Activated T-cell treated with anti-CD3 and anti-CD28 coated beads for 48 hours (primary cell): ENCODE measurements at regions not wholly inside any gene's neighbourhood (a gene's known extent, or its start where the extent isn't known, plus 50 kb on each side); places are given as distances from the start of the nearest gene placed in this dataset.

Source experiments
- DNase-seq: peaks from one replicate; pipeline ENCODE4 v3.0.0-alpha.2; 2020; ENCODE audit warnings: low read depth

DNA sequence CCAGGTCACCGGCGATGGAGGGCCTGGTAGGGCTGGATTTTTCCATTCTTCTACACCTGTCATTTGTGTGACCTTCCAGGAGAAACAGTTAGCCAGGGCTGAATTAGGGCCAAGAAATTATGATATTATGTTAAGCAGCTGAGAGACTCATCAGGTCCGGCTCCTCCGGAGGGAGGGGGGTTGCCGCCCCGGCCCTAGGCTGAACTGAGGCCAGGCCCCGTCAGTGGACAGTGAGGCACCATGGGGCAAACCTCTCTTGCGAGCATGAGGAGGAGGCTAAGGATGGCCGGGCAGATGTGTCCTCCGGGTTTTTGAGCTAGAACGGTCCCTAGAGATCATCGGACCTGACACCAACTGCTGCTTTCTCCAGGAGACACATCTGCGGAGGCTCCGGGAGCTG is 150.1 kb downstream of the SOX11 start:
- DNase-seq = no peak

DNA sequence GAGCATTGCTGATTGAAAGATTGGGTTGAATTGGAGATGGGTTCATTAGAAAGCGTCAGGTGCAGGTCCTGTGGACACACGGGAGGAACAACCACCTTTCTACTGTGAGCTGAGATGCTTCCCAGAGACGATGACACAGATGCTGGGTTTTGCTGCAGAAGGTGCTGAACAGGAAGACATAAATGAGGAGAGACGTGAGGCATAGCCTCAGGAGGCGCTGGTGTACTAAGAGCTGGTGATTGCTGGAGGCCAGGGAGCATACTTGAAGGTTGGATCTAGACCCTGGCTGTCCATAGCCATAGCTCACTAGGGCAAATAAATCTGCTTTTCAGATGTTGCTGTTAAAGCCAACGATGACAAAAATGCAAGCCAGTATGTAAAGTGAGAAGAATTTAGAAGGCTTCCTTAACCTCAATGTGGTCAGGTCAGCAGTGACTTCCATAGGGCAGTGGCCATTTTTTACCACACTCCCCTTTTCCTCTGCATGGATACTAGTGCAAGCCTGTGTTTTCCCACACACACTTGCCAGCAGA is 153.7 kb downstream of the SOX11 start:
- DNase-seq = no peak

- DNase-seq = no peak
These were observed 154.7 kb downstream of the SOX11 start for GRCh38 chr2:5846881-5847280.

DNA sequence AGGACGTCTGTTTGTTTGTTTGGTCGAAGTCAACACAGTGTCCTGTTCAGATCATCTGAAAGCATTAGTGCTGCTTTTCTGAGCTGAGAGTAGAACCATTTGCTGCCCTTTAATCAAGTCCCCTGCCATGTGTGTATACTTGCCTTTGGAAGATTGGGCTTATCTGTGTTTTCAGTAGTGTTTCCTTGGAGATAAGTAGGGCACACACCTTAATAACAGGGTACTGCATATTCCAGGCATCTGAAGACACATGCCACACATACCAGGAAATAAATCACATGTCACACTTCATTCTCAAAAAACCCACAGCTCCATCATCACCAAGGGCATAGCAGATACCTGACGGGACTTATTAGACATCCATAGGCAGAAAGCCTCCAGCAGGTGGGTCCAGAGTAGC is 157.4 kb downstream of the SOX11 start:
- no peak for DNase-seq

- no peak for DNase-seq
These were observed 159.2 kb downstream of the SOX11 start for GRCh38 chr2:5851410-5851809.

- DNase-seq = no peak
These were observed 162.6 kb downstream of the SOX11 start for GRCh38 chr2:5854797-5855196.

GRCh38 chr2:5867056-5867455 is 174.9 kb downstream of the SOX11 start:
- DNase-seq = no peak

DNA sequence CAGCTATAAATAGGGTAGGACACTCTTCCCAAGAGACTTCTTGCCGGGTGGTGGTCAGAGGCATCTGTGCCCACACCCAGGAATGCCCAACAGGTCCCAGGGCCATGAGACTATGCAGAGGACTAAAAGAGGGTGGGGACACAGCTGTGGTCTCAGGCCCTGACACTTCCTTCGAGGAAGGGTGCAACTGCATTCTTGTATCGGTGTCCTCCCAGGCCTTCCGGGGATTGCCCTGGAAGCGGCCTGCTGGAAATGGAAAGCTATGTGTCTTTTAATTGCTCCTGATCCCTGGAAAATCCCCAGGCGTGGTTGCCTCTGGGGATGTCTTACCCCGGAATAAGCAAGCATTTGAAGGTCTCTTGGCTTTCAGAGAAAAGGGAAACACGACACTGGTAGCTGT is 176.7 kb downstream of the SOX11 start:
- no peak for DNase-seq

GRCh38 chr2:5869936-5870335 is 177.8 kb downstream of the SOX11 start:
- no peak for DNase-seq

DNA sequence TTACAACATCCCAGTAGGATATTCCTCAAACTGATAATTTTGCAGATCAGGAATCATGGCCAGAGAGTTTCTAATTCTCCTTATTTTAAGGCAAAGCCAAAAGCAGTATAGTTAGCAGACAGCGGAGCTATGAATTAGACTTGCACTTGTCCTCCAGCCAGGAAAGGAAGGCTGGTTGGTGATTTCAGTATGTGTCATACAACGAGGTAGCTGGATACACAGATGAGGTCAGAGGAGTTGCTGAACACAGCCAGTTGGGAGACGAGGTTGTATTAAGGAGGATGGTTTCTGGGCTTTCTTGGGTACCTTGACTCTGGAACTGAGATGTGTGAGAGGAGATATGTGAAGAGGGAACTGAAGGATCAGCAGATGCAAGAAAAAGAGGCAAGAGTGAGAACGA is 185.2 kb downstream of the SOX11 start:
- DNase-seq = no peak

GRCh38 chr2:5885451-5886173 is 193.4 kb downstream of the SOX11 start:
- DNase-seq = no peak

DNA sequence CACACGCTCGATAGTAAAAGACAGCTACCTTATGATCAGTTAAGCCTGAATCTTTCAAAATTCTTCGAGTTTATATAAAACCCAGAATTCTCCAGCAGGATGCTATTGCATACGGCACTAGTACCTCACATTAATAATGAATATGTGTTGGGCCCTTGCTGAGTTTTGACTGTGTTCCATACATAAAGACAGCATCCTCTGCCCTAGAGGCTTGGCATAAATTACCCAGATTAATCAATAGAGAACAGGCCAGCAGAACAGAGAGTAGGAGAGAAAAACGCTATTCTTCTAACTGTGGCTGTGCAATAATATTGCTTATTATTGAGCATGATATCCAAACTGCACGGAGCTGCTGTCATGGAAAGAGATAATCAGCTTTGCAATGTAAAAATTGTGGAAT is 194.3 kb downstream of the SOX11 start:
- DNase-seq = no peak

- no peak for DNase-seq
These were observed 195.9 kb downstream of the SOX11 start for GRCh38 chr2:5888126-5888525.

- no peak for DNase-seq
These were observed 197.3 kb downstream of the SOX11 start for GRCh38 chr2:5889519-5889918.

- no peak for DNase-seq
These were observed 202.2 kb downstream of the SOX11 start for GRCh38 chr2:5894355-5894754.

DNA sequence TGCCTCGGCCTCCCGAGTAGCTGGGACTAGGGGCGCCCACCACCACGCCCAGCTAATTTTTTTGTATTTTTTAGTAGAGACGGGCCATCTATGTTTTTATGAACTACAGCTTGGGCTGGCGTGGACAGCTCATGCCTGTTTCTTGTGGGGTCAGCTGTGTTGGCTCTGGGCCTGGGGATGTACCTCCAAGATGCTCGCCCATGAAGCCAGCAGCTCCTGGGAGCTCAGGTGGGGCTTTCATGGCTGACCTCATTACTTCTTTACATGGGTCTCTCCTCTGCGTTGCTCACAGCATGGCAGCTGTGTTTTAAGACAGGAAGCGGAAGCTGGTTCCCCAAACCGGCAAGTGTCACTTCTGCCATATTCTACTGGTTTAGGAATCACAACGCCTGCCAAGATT is 203.1 kb downstream of the SOX11 start:
- no peak for DNase-seq

DNA sequence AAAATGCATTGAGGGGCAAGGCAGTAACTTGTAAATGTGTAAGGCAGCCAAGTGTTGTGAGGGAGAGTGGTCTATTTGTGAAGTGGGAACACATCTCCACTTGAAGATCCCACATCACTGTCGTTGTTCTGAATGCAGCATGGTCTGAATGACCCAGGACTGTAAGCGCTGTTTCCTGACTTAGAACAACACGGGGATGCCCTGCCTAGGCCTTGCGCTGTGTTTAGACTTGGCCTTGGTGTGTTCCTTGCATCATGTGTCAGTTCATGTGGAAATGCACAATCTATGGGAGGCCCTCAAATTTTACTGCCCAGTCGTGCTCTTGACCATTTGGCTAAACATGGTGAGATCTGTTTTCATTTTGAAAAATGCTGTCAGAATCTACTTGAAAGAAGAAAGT is 205.1 kb downstream of the SOX11 start:
- DNase-seq = no peak

- DNase-seq = no peak
These were observed 206.5 kb downstream of the SOX11 start for GRCh38 chr2:5898667-5899066.

DNA sequence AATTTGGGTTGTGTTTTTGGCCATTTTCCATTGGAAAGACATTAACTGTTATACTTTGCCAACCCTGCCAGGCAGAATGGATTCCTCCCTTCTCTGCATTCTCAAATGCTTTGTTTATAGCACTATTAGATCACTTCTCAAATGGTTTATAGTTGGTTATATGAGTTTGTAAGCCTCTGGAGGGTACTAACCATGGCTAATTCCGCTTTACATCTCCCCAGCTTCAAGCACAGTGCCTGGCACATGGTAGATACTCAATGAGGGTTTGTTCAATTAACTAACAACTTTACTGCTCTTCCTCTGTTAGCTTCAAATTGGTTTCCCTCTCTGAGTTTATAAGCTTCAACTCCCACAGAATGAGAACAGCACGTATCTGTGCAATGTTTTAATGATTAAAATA is 213.5 kb downstream of the SOX11 start:
- no peak for DNase-seq

GRCh38 chr2:5908071-5908470 is 215.9 kb downstream of the SOX11 start:
- no peak for DNase-seq

DNA sequence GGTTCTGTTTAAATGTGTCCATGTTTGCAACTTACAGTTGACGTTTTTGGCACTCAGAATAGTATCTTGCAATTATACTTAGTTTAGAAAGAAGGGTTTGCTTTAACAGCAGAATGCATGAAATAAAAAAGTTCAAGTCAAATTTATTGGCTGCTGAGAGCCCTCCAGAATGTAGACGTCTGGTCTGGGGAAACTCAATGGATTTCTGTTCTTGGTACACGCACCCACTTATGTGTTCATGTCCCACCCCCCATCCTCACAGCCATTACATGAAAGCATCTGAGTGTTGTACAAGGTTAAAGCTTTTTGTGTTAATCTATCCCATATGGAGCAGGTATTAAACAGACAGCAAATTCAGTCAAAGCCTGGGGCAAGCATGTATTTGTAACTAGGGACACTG is 219.5 kb downstream of the SOX11 start:
- no peak for DNase-seq

DNA sequence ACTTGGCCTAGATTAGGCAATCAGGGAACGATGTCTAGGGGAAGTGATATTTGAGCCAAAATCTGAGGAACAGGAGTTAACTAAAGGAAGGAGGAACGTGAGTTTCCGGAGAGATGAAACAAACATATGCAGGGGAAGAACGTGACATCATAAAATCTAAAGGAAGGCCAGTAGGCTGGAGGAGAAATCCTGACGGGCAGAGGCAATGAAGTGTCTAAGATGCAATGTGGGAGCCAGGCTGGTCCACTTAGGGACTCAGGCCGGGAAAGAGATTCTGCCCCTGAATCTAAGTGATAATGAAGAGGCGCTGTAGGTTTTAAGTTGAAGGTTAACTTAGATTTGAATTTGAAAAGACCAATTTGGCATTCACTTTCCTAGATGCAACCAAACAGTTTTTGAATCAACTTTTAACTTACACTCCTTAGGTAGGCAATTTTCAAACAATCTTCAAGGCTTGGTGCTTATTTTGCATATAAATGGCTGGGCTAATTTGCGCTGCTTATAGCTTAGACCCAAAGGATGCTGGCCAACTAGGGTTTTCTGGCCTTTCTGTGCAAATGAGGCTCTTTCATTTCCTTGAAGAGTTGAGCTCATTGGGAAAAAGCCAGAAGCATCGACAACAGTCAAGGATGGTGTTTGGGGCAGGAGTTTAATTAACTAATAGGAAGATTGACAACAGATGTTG is 221.7 kb downstream of the SOX11 start:
- no peak for DNase-seq

- no peak for DNase-seq
These were observed 222.8 kb downstream of the SOX11 start for GRCh38 chr2:5914811-5915611.
